Muscle layer of duodenum (tissue), 2 donors: ENCODE measurements at regions not wholly inside any gene's neighbourhood (a gene's known extent, or its start where the extent isn't known, plus 50 kb on each side); places are given as distances from the start of the nearest gene placed in this dataset.

Experiments
- H3K27ac ChIP-seq: one replicate; pipeline ENCODE4 v1.7.0; 2013; ENCODE audit warnings: mild to moderate bottlenecking, low read length
- H3K27me3 ChIP-seq: one replicate; pipeline ENCODE4 v1.7.0; 2013; ENCODE audit warnings: low read depth, mild to moderate bottlenecking, control low read depth, low read length
- H3K36me3 ChIP-seq, 2 donors: one replicate each; pipeline ENCODE4 v1.7.0; 2013; ENCODE audit warnings: low read length in 2 of 2, control low read depth in 1 of 2, mild to moderate bottlenecking in 1 of 2; ENCODE audit not compliant: insufficient read depth in 2 of 2, control insufficient read depth in 1 of 2
- H3K4me1 ChIP-seq, 2 donors: one replicate each; pipeline ENCODE4 v1.7.0; 2013; ENCODE audit warnings: low read length in 2 of 2, mild to moderate bottlenecking in 2 of 2, control low read depth in 1 of 2, moderate library complexity in 1 of 2; ENCODE audit not compliant: insufficient read depth in 2 of 2, control insufficient read depth in 1 of 2
- H3K4me3 ChIP-seq, 2 donors: one replicate each; pipeline ENCODE4 v1.7.0; 2013; ENCODE audit warnings: low read length in 2 of 2, low read depth in 1 of 2, mild to moderate bottlenecking in 1 of 2
- H3K9me3 ChIP-seq, 2 donors: one replicate each; pipeline ENCODE4 v1.7.0; 2013; ENCODE audit warnings: low read length in 2 of 2, control low read depth in 1 of 2, mild to moderate bottlenecking in 1 of 2; ENCODE audit not compliant: control insufficient read depth in 1 of 2
- donor health status: healthy.

GRCh38 chr10:28171468-28172222 is 131.2 kb downstream of the MPP7 start:
- peak overlapping the region; percentile 39 for H3K27ac ChIP-seq

GRCh38 chr10:28169525-28169924 is 133.3 kb downstream of the MPP7 start:
- H3K4me1 ChIP-seq, result peaks cover 8 to 12% of the 10 kb centered on the region in 2 donors
- H3K27ac ChIP-seq, result no peak overlapping the region
- H3K36me3 ChIP-seq, result no peaks in the 10 kb centered on the region
- no peak overlapping the region for H3K4me3 ChIP-seq
- no peaks in the 10 kb centered on the region for H3K27me3 ChIP-seq
- H3K9me3 ChIP-seq, result no peaks in the 10 kb centered on the region

More at GRCh38 chr10:28171468-28172222, 131.2 kb downstream of the MPP7 start:
- Histone ChIP-seq H3K27me3 (no peaks in the 10 kb centered on the region), H3K36me3 (no peaks in the 10 kb centered on the region), H3K9me3 (no peaks in the 10 kb centered on the region), H3K4me3 (peak overlapping the region in 1 of 2 donors; percentile 34), H3K4me1 (peaks cover 8 to 12% of the 10 kb centered on the region in 2 donors)

GRCh38 chr10:28160866-28161405 is 141.9 kb downstream of the MPP7 start:
- Histone ChIP-seq H3K4me3 (no peak overlapping the region), H3K4me1 (no peaks in the 10 kb centered on the region), H3K36me3 (no peaks in the 10 kb centered on the region), H3K27me3 (no peaks in the 10 kb centered on the region), H3K27ac (no peak overlapping the region), H3K9me3 (no peaks in the 10 kb centered on the region)

GRCh38 chr10:28157379-28157778 is 145.5 kb downstream of the MPP7 start:
- no peak overlapping the region for H3K27ac ChIP-seq
- H3K4me3 ChIP-seq, result no peak overlapping the region
- no peaks in the 10 kb centered on the region for H3K36me3 ChIP-seq
- H3K27me3 ChIP-seq, result no peaks in the 10 kb centered on the region
- H3K9me3 ChIP-seq, result no peaks in the 10 kb centered on the region
- H3K4me1 ChIP-seq, result no peaks in the 10 kb centered on the region

GRCh38 chr10:28155726-28156125 is 147.1 kb downstream of the MPP7 start:
- H3K27ac ChIP-seq, result no peak overlapping the region
- no peaks in the 10 kb centered on the region for H3K9me3 ChIP-seq
- H3K4me3 ChIP-seq, result no peak overlapping the region
- H3K27me3 ChIP-seq, result no peaks in the 10 kb centered on the region
- H3K36me3 ChIP-seq, result no peaks in the 10 kb centered on the region
- H3K4me1 ChIP-seq, result no peaks in the 10 kb centered on the region

GRCh38 chr10:28151636-28152035 is 151.2 kb downstream of the MPP7 start:
- H3K9me3 ChIP-seq, result no peaks in the 10 kb centered on the region
- no peaks in the 10 kb centered on the region for H3K36me3 ChIP-seq
- H3K4me1 ChIP-seq, result no peaks in the 10 kb centered on the region
- H3K4me3 ChIP-seq, result no peak overlapping the region
- no peaks in the 10 kb centered on the region for H3K27me3 ChIP-seq
- H3K27ac ChIP-seq, result no peak overlapping the region

- no peak overlapping the region for H3K27ac ChIP-seq
- H3K9me3 ChIP-seq, result no peaks in the 10 kb centered on the region
- H3K4me3 ChIP-seq, result no peak overlapping the region
- no peaks in the 10 kb centered on the region for H3K4me1 ChIP-seq
- no peaks in the 10 kb centered on the region for H3K27me3 ChIP-seq
- H3K36me3 ChIP-seq, result no peaks in the 10 kb centered on the region
These were observed 150.9 kb upstream of the ODAD2 start for GRCh38 chr10:28149746-28150145.

- H3K4me1 ChIP-seq, result no peaks in the 10 kb centered on the region
- no peak overlapping the region for H3K27ac ChIP-seq
- H3K36me3 ChIP-seq, result no peaks in the 10 kb centered on the region
- no peaks in the 10 kb centered on the region for H3K9me3 ChIP-seq
- H3K4me3 ChIP-seq, result no peak overlapping the region
- no peaks in the 10 kb centered on the region for H3K27me3 ChIP-seq
These were observed 148.8 kb upstream of the ODAD2 start for GRCh38 chr10:28147706-28148105.

GRCh38 chr10:28139138-28139537 is 140.3 kb upstream of the ODAD2 start:
- Histone ChIP-seq H3K27ac (no peak overlapping the region), H3K4me3 (no peak overlapping the region), H3K9me3 (peaks cover 0 to 8% of the 10 kb centered on the region in 2 donors), H3K4me1 (no peaks in the 10 kb centered on the region), H3K27me3 (no peaks in the 10 kb centered on the region), H3K36me3 (no peaks in the 10 kb centered on the region)

GRCh38 chr10:28137907-28138880 is 139.3 kb upstream of the ODAD2 start:
- Histone ChIP-seq H3K27ac (no peak overlapping the region), H3K9me3 (peaks cover 0 to 8% of the 10 kb centered on the region in 2 donors)

GRCh38 chr10:28135258-28135657 is 136.4 kb upstream of the ODAD2 start:
- H3K4me1 ChIP-seq, result no peaks in the 10 kb centered on the region
- peaks cover 0 to 8% of the 10 kb centered on the region in 2 donors for H3K9me3 ChIP-seq
- H3K36me3 ChIP-seq, result no peaks in the 10 kb centered on the region
- H3K27me3 ChIP-seq, result no peaks in the 10 kb centered on the region
- H3K4me3 ChIP-seq, result no peak overlapping the region
- H3K27ac ChIP-seq, result no peak overlapping the region

More at GRCh38 chr10:28137907-28138880, 139.3 kb upstream of the ODAD2 start:
- Histone ChIP-seq H3K4me1 (no peaks in the 10 kb centered on the region), H3K27me3 (no peaks in the 10 kb centered on the region), H3K36me3 (no peaks in the 10 kb centered on the region), H3K4me3 (no peak overlapping the region)
